DMS79 treated with DMSO at 0.1 percent for 48 hours (cell line): ENCODE measurements at regions not wholly inside any gene's neighbourhood (a gene's known extent, or its start where the extent isn't known, plus 50 kb on each side); places are given as distances from the start of the nearest gene placed in this dataset.

Experiments used
- DNase-seq: peaks from one replicate; lab custom pipeline; 2025; lab: John Stamatoyannopoulos, UW

DNA sequence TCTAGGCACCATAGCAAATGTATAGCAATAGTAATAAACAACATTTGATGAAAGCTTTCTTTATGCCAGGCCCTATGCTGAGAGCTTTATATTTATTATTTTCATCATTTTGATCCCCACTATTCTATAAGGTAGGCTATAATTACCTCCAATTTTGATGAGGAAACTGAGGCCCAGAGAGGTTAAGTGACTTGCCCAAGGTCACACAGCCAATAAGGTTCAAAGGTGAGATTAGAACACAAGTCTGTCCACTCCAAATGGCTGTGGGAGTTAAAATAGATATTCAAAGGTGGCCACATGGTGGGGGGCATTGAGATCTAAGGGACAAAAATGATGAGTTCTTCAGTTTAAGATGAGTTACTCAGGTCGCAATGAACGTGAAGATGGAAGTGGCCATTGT lies 269.9 kb downstream of the BMP7 start:
- no peak for DNase-seq

DNA sequence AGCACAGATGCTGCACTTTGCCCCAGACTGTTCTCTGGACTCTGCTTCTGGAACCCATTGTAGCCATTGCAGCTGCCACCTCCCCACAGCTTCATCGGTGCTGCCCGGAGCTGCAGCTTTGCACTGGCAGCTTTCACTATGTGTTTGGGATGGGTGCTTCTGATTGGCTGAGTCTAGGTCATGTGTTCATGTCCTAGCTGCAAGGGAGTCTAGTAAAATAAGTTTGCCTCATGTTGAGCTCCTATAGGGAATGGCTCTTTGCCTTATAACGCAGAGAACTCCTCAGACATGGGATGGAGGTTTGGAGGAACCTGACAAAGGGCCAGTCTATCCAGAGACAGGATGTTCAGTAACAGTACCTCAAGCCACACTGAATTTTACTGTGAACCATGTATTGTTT lies 268.0 kb downstream of the BMP7 start:
- DNase-seq, result no peak

DNA sequence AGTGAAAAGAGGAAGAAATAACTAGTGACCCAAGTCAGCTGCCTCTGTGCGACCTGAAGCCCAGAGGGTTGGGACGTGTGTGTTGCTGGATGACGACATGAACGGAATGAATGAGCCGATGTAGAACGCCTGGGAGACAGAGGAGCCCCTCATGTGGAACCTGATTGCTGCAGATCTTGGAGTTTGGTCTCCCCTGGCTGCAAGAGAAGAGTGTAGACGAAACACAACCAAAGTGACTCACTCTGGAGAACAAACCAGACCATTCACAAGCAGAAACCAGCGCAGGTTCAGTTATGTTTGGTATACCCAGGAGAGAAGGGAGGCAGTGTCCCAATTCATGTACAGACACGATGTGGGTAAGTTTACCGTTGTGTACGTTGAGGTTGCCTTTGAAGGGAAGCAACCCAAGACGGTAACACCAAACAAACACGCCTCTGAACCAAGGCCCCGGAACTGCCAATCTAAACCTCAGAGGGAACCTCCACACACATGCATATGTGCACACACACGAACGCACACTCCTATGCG lies 265.9 kb downstream of the BMP7 start:
- no peak for DNase-seq

DNA sequence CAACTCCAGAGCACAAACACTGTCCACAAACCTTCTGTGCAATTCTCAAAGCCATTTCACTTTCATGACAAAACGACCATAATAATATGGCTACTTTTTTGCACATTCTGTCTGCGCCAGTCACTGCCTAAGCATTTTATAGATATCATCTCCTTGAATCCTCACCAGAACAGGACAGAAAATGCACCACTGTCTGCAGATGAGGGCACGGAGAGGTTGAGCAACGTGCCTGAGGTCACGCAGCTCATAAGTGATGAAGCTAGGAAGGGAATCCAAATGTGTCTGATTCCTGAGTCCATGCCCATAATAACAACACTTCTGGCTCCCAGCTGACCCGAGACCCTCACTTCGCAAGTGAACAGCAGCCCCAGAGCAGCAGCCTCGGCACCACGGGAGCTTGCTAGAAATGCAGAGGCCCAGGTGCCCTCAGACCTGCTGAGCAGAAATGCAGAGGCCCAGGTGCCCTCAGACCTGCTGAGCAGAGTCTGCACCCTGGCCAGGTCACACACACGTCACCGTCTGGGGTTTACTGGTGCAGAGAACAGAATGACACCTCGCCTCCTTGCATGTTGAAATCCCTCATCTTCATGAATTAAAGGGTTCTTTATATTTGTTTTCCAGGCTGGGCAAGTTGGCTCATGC lies 265.2 kb downstream of the BMP7 start:
- no peak for DNase-seq

DNA sequence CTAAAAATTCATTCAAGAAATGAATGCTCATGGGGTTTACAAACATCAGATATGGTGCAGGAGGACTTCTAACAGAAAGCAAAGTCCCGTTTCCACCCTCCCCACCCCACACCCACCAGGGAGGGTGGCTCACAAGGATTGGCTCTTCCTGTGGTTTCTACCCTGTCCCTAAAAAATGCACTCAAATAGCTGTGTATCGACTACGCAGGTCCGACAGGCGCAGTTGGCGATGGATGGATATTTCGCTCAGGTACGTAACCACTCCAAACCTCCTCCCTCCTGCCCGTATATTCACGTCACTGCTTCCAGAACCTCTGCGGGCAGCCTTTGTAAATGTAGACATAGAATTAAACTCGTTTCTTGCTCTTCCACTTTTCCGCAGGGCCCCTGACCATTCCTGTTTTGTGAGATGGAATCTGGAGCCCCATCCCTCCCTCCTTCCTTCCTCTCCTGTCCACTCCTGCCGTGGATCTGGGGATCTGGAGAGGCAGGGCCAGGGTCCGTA lies 264.3 kb downstream of the BMP7 start:
- DNase-seq, result no peak

DNA sequence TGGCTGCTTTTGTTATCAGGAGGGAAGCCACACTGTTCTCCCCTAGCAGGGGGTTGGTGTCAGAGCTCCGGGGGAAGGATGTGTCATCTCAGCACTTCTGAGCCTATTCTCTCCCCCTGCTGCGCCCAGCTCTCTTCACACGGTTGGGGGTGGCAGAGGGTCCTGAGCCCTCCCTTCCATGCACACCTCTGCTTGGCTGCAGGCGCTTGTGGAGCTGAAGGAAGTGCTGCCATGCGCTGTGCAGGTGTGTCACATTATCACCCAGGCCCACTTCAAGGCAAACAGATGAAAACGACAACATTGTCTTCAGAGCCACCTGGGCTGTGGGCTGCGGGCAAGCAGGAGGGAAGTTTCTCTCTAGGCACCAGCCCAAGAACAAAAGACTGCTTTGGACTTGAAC lies 263.4 kb downstream of the BMP7 start:
- DNase-seq, result peak; percentile 8

DNA sequence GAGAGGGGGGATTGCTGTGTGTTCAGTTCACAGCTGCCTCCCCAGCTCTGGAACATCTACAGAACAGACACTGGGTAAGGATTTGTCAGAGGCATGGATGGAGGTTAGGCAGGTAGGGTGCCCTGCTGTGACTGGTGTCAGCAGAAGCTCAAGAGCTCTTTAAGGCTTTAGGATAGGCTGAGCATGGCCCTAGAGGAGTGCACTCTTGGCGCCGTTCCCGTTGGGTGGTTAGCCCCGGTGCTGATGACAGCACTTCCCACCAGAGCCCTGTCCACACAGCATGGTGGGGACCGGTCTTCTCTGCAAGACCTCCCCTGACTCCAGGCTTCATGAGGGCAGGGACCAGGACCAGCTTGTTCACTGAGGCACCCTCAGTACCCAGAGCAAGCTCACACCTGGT lies 262.0 kb downstream of the BMP7 start:
- peak; percentile 71 for DNase-seq

DNA sequence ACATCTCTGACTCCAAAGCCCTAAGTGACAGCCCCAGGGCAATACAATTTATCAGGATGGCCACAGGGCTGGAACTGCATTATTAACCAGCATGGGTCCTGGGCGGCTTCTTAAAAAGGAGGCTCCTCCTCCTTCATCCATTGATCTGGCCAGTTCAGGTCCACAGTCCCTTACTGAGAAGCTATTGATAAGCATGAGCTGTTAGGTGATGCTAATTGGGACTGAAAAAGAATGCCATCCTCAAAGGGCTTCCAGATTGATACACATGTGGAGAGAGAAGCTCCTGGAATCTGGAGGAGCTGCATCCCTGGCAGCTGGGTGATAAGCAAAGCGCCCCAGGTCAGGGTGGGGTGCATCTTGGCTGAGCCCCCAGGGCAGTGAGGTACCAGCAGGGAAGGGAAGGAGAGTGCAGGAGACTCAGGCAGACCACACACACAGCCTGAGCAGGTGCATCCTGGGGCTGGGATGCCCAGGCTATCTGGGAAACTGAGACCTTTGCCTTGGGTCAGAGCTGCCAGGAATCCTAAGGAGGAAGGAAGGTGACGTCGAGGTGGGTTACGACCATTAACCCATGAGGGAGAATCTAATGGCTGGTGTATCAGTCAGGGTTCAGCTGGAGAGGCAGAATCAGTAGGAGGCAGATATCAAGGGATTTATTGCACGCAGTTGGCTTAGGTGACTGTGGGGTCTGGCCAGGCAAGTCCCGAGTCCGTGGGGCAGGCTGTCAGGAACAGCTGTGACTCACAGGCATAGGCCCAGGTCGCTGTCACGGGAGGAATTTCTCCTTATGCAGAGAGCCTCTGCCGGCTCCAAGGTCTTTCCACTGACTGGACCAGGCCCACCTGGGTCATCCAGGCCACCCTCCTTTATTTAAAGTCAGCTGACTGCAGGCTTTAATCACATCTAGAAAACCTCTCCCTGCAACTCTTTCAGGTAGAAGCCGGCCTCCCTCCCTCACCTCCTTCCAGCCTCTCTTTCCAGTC lies 261.2 kb downstream of the BMP7 start:
- no peak for DNase-seq

DNA sequence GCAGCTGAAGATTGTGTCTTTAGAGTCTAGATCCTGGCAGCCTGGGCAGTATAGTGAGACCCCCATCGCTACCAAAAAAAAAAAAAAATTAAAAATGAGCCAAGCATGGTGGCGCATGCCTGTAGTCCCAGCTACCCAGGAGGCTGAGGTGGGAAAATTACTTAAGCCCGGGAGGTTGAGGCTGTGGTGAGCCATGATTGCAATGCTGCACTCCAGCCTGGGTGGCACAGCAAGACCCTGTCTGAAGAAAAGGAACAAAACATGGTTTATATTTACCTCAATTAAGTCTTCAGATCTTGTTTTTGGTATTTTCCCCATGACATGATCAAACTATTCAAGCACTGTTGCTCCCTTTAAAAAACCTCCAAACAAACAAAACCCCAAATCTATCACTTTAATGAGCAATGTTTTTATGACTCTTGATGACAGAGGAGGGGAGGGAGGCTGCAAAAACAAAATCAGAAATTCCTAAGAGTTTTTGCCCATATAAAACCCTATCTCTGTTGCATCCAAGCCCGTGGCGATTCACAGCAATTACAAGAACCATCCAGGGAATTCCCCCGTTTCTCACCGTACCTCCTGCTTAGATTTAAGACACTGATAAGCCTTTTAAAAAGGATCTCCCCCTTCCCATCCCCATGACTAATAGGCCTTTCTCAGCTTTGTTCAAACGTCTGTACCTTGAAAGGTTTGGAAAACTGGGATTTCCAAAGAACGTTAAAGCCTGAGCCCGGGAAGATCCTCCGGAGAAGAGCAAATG lies 259.9 kb downstream of the BMP7 start:
- no peak for DNase-seq

DNA sequence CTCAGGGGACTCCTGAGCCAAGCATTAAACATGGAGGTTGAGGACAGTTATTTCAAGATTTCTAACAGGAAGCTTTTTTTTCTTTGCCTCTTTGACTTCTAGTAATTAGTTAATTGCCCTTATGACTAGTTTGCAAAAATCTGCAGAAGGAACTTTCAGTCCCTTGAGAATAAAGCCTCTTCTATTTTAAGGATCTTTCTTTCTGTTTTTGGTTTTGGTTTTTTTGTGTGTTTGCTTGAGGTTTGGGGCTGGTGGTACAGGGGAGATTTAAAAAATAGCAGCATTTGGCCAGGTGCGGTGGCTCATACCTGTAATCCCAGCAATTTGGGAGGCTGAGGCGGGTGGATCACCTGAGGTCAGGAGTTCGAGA lies 259.3 kb downstream of the BMP7 start:
- no peak for DNase-seq

DNA sequence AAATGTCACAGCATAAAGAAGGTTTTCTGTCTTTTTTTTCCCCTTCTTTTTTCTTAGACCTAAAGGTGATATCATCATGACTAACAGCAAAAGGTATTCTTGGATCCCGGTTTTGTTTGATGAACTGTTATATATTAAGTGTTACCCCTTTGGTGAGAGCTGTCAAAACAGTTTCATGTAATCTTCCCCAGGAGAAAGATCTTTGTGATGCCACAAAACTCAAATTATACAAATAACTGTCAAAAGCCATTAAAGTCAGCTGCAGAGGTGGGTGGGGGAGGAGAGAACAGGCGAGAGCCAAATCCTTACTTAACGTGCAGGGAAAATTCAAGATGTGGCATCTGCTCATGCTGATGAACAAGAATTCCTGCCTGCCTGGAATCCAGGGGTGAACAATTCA lies 258.2 kb downstream of the BMP7 start:
- DNase-seq, result no peak

DNA sequence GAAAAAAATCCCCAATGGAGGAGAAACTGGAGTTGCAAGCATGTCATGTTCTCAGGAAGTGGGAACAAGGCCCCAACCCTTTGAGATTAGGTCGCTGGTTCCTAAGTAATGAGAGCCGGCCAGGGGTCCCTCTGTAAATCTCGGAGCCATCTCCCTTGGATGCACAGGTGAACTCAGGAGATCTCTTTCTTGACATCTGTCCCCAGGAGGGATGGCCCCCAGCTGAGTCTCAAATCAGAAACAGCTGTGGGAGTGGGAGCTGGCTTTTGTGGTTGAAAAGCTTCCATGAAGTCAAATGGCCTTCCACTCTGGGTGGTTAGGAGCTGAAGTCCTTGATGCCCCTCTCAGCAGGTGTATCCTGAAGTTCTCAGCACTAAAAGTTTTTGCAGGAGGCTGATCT lies 257.1 kb downstream of the BMP7 start:
- no peak for DNase-seq

DNA sequence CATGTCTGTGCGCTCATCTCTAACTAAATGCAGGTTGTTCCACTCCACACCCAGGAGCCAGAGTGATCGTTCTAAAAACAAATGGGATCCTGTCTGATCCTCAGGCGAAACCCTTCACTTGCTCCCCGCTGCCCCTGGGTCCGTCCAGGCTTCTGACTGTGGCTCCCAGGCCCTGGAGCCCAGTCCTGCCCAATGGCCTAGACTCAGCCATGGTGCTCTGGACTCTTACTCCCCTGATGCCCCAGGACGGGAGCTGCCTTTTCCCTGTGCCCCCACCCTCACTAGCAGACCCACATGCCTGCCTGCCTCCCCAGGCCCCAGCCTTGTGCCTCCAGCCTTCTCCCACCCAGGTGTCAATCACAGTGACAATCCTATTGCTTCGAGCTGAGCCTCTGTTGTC lies 256.7 kb downstream of the BMP7 start:
- no peak for DNase-seq

DNA sequence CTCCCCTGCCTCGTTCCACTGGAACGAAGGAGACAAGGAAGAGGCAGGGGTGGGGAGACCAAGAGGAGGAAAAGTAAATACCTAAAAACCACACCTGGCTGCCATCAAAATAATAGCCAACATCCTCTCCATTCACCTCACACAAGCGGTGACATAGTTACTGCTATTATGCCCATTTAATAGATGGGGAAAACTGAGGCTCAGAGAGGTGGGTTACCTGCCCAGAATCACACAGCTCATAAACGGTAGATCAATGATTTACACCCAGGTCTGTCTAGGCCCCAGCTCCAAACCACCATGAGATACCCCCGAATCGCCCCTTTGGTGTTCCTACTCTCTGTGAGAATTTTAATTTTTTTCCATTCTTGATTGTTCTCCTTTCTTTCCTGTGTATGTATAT lies 253.8 kb downstream of the BMP7 start:
- DNase-seq, result no peak

DNA sequence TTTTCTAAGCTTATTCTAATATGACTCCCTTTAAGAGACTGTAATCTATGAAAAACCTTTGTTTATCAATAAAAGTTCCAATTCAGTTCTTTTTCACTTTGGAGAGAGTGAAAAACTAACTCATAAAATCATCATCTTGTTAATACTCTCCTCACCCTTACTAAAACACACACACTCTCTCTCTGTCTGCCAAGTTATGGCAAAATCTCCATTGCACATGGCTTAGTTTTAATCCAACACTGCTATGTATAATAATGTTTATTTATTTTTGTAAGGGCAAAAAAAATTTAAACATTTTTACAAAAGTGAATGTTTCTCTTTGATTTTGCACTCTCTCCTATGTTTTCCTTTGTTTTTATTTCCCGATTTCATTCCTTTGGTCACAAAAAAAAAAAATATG lies 253.2 kb downstream of the BMP7 start:
- DNase-seq, result no peak

DNA sequence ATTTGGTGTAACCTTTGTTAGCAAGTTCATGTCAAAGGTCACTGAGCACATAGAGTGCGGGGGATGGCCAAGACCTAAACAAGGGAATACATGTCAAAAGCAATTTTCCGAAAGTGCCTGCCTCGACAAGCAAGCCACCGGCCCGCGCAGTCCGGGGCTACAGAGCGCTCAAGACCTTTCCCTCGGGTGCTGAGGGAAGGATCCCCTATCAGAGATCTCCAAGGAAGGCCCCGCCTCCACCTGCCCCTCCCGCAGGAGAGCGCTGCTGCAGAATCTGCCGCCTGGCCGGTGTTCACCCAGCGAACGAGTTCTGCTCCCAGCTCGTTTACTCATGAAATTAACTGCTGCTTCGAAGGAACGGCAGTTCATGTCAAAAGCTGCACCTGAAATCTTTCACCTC lies 252.7 kb downstream of the BMP7 start:
- peak; percentile 21 for DNase-seq

DNA sequence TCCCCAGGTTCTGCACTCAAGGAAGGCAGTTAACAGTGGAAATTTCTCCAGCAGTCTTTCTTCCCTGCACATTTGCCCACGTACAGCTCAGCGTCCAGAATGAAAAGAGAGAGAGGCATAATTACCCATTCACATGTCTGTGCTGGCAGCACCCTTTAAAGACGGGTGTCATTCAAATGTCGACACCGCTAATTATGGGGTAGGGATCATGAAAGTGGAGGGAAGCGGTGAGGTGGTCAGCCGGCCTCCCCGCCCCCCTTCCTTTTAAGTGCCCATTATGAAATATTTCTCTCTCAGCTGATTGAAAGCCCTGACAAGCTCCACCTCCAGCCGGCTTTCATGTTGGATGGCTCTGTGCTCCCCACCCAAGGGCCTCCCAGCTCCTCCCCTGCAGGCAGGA lies 246.1 kb downstream of the BMP7 start:
- DNase-seq, result peak; percentile 3

DNA sequence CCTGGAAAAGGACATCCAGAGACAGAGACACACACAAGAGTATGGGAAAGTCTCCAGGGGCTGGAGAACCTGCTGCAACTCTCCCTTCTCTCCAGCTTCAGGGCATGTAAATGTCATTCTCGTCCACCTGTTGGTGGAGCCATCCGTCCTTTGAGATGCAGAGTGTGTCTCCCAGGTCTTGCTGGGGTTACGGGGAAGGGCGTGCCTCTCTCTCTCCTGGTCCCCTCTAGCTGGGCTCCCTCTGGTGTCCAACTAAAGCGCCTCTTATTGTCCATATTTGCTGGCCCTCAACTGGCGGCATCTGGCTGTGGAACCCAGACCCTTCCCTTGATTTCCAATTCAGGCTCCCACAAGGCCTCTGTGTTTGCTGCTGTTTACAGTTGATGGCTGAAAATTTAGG lies 244.1 kb downstream of the BMP7 start:
- DNase-seq, result no peak

DNA sequence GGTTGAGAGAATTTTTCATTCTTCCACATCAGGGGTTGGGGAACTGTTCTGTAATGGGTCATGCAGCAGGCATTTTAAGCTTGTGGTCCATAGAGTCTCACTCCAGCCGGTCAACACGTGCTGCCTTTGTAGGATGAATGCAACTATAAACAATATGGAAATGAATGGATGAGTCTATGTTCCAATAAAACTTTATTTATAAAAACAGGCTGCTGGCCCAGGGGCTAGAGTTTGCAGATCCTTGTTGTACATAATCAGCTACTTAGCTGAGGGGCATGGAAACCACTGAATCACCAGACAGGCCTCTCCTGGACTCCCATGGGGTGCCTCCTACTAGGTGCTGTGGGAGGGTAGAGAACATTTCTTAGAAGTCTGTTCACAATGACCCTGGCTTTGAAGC lies 243.4 kb downstream of the BMP7 start:
- DNase-seq, result no peak

DNA sequence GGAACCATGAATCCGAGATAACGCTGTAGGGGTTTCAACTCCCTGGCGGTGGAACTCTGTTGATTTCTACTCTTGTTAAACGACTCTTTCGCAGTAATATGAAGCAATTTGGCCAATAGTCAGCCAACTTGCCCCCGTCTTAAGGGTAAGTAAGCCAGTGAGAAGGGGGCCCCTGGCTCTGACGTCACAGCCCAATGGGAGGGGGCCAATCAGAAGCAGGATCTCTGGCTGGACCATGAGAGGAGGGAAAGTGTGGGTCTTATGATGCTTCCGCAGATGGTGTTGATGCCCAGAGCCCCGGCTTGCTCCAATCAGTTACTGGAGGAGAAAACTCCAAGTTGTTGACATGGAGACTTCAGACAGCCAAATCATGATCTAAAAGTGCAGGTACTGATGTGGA lies 242.4 kb downstream of the BMP7 start:
- DNase-seq, result no peak

DNA sequence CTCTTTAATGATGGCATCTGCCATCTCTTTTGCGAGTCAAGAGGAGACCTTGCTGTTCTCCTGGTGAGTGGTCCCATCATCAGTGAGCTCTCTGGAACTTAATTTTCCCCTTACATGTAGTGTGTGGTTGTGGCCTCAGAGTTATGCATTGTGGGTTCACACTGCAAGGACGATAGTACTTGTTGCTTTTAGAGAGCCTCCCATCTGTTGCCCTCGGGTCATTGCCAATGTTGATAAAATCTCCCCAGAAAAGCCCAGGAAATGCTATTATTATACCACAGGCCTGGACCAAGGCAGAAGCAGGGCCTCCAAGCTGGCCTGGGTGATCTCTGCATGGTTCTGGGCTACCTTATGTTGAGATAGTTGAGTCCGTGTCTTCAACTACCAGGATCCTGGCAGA lies 241.6 kb downstream of the BMP7 start:
- peak; percentile 3 for DNase-seq

DNA sequence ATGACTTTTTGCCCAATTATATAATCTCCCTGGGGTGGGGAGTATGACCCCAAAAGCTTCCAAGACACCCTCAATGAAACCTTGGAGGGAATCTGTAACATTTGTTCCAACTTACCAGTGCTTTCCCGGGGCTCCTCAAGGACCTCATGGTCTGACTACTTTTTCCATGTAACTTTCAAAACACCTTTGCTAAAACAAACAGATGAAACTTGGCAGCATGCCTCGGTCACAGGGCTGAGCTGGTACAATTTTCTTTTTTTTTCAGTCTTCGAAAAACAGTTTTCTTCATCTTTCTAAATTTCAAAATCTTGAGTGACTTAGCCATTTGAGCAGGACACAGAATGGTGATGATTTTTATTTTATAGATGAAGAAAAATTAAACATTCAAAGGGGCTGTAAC lies 241.2 kb downstream of the BMP7 start:
- DNase-seq, result peak; percentile 9
